ENCODE measurements at regions not wholly inside any gene's neighbourhood (a gene's known extent, or its start where the extent isn't known, plus 50 kb on each side); places are given as distances from the start of the nearest gene placed in this dataset.

DNA sequence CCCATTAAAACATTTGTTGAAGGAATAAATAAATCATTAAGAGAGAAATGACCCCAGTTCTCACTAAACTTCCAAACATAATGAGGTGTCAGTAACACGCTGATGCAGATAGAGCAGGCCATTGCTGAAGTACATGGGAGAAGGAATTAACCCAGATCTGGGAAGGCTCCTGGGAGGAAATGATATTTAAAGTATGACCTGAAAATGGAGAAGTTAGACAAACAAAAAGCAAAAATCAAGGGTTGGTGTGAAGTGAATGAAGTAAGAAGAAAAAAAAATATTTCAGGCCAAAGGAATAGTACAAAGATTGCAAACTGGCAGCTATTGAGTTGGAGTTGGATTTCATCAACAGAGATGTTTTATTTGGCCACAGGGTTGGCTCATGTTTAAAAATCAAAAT is 71.4 kb downstream of the RGS2 start:
- ATAC-seq (no peak), FAIRE-seq (no peak), DNase-seq (ENCODE audit: low read depth, low spot score) (no peak)
- WGBS (ENCODE audit: insufficient coverage, insufficient replicate concordance, low lambda C conversion rate, missing lambda C conversion rate) = 0% methylated on average over 1 of the region's 1 CpG
- Histone ChIP-seq H3K4me1 (ENCODE audit: control insufficient read depth, insufficient read depth, low read length) (no peaks in the 10 kb centered on the region), H2AFZ (ENCODE audit: control insufficient read depth, low read depth, low read length) (no peak overlapping the region), H3K4me3 (no peak overlapping the region), H3K36me3 (ENCODE audit: control insufficient read depth in 2 of 2, insufficient read depth in 2 of 2, low read length in 1 of 2) (no peaks in the 10 kb centered on the region), H3K9ac (ENCODE audit: control insufficient read depth, insufficient read depth, low read length) (no peak overlapping the region), H3K27me3 (replicated peaks in 1 of 2; ENCODE audit: control insufficient read depth in 2 of 2, insufficient read depth in 2 of 2, low read length in 1 of 2) (peaks cover 0 to 1% of the 10 kb centered on the region in 2 experiments; a peak in 2 of 4 replicates), H3K4me2 (ENCODE audit: control insufficient read depth, insufficient read depth) (no peak overlapping the region), H3K9me3 (replicated peaks; ENCODE audit: control insufficient read depth, insufficient read depth, low read length) (no peaks in the 10 kb centered on the region), H3K27ac (ENCODE audit: control insufficient read depth, insufficient read depth) (no peak overlapping the region), H3K79me2 (ENCODE audit: control insufficient read depth, insufficient read depth, low read length) (no peaks in the 10 kb centered on the region), H4K20me1 (ENCODE audit: control insufficient read depth, insufficient read depth) (no peaks in the 10 kb centered on the region)
- intact Hi-C loops (cut with micrococcal nuclease; ENCODE audit: unreplicated experiment) (no loop called here), in situ Hi-C loops (cut with MboI) (no loop called here)
- ChIA-PET POLR2A (no interaction called here), CTCF (no interaction called here), RAD21 (ENCODE audit: unreplicated experiment) (no interaction called here), SMC1A (ENCODE audit: uncharacterized antibody, unreplicated experiment) (interaction anchor here (1.2 kb wide), 1 partner anchor 406 kb away, joined by 4 read pairs; no protein-coding TSS in a partner anchor)
- no TSS peak for BruUV-seq (replicated peaks)
- TF ChIP-seq CBX5 (IDR thresholded peaks at IDR 0.05; ENCODE audit: low read depth) (no peak), IKZF2 (IDR thresholded peaks at IDR 0.05) (no peak), RCOR1 (conservative IDR thresholded peaks at IDR 0.05; ENCODE audit: low read depth, low read length) (no peak), HCFC1 (IDR thresholded peaks at IDR 0.05; ENCODE audit: low read length) (no peak), SUZ12 (IDR thresholded peaks at IDR 0.05; ENCODE audit: unreplicated experiment) (no peak), PAX5 (IDR thresholded peaks at IDR 0.05; ENCODE audit: borderline replicate concordance, low read depth, low read length) (no peak), BMI1 (IDR thresholded peaks at IDR 0.05; ENCODE audit: borderline replicate concordance) (no peak), SREBF2 (IDR thresholded peaks at IDR 0.05; ENCODE audit: low read length) (no peak), BHLHE40 (IDR thresholded peaks at IDR 0.05; ENCODE audit: borderline replicate concordance in 1 of 2, low read depth in 2 of 2, low read length in 1 of 2) (no peak), ESRRA (IDR thresholded peaks at IDR 0.05; ENCODE audit: low read length) (no peak), SMAD5 (IDR thresholded peaks at IDR 0.05; ENCODE audit: low read depth) (no peak), ETV6 (conservative IDR thresholded peaks at IDR 0.05 in 1 of 2, IDR thresholded peaks at IDR 0.05 in 1 of 2; ENCODE audit: borderline replicate concordance in 1 of 2, low read depth in 1 of 2) (no peak), FOXM1 (IDR thresholded peaks at IDR 0.05; ENCODE audit: low read depth, low read length) (no peak), NFYB (IDR thresholded peaks at IDR 0.05; ENCODE audit: insufficient read depth, low read depth, low read length) (no peak)
- TF ChIP-seq, protein P1, sequence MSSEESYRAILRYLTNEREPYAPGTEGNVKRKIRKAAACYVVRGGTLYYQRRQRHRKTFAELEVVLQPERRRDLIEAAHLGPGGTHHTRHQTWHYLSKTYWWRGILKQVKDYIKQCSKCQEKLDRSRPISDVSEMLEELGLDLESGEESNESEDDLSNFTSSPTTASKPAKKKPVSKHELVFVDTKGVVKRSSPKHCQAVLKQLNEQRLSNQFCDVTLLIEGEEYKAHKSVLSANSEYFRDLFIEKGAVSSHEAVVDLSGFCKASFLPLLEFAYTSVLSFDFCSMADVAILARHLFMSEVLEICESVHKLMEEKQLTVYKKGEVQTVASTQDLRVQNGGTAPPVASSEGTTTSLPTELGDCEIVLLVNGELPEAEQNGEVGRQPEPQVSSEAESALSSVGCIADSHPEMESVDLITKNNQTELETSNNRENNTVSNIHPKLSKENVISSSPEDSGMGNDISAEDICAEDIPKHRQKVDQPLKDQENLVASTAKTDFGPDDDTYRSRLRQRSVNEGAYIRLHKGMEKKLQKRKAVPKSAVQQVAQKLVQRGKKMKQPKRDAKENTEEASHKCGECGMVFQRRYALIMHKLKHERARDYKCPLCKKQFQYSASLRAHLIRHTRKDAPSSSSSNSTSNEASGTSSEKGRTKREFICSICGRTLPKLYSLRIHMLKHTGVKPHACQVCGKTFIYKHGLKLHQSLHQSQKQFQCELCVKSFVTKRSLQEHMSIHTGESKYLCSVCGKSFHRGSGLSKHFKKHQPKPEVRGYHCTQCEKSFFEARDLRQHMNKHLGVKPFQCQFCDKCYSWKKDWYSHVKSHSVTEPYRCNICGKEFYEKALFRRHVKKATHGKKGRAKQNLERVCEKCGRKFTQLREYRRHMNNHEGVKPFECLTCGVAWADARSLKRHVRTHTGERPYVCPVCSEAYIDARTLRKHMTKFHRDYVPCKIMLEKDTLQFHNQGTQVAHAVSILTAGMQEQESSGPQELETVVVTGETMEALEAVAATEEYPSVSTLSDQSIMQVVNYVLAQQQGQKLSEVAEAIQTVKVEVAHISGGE (CRISPR knock-in tag; IDR thresholded peaks at IDR 0.05) = no peak
- TF ChIP-seq, protein P2, sequence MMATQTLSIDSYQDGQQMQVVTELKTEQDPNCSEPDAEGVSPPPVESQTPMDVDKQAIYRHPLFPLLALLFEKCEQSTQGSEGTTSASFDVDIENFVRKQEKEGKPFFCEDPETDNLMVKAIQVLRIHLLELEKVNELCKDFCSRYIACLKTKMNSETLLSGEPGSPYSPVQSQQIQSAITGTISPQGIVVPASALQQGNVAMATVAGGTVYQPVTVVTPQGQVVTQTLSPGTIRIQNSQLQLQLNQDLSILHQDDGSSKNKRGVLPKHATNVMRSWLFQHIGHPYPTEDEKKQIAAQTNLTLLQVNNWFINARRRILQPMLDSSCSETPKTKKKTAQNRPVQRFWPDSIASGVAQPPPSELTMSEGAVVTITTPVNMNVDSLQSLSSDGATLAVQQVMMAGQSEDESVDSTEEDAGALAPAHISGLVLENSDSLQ (IDR thresholded peaks at IDR 0.05) = no peak
- TF ChIP-seq, protein P3, sequence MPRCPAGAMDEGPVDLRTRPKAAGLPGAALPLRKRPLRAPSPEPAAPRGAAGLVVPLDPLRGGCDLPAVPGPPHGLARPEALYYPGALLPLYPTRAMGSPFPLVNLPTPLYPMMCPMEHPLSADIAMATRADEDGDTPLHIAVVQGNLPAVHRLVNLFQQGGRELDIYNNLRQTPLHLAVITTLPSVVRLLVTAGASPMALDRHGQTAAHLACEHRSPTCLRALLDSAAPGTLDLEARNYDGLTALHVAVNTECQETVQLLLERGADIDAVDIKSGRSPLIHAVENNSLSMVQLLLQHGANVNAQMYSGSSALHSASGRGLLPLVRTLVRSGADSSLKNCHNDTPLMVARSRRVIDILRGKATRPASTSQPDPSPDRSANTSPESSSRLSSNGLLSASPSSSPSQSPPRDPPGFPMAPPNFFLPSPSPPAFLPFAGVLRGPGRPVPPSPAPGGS (IDR thresholded peaks at IDR 0.05; ENCODE audit: borderline replicate concordance, insufficient read depth, low read depth, low read length, poor library complexity, severe bottlenecking) = no peak

Data from GM12878 (cell line).